ENCODE measurements at regions not wholly inside any gene's neighbourhood (a gene's known extent, or its start where the extent isn't known, plus 50 kb on each side); places are given as distances from the start of the nearest gene placed in this dataset.

DNA sequence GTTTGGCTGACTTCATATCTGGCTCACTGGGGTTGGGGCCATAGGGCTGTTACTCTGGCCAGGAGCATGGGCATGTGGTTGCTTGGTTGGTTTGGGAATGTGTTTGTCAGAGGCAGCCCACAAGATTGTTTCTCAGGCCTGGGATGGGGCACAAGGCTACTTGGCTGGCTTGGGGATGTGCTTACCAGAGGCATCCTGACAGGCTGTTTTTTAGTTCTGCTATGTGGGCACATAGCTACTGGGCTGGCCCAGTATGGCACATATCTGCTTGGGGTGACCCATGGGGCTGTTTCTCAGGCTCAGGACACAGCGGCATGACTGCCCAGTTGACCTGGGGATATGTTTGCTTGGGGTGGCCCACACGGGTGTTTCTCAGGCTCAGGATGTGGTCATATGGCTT lies 94.6 kb upstream of the PGR start:
- TF ChIP-seq POLR2AphosphoS5 (IDR thresholded peaks at IDR 0.05; ENCODE audit: borderline replicate concordance, low read depth, low read length) (no peak), EZH2 (IDR thresholded peaks at IDR 0.05) (no peak), FOXP2 (optimal IDR thresholded peaks at IDR 0.05; ENCODE audit: control extremely low read depth, extremely low read length, insufficient read depth) (no peak)

All from SK-N-MC (cell line).